ENCODE measurements at regions not wholly inside any gene's neighbourhood (a gene's known extent, or its start where the extent isn't known, plus 50 kb on each side); places are given as distances from the start of the nearest gene placed in this dataset.

DNA sequence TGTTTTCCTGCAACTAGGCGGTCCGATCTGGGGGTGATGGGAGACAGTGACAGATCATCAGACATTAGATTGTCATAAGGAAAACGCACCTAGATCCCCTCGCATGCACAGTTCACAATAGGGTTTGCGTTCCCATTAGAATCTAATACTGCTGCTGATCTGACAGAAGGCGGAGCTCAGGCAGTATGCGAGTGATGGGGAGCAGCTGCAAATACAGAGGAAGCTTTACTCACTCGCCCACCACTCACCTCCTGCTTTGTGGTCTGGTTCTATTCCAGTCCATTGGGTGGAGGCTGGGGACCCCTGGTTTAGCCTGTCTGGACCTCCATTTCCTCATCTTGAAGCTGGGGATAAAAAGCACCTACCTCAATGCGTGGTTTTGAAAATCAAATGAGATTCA is 437.5 kb upstream of the PROK2 start:
- no peaks in the 10 kb centered on the region for H3K4me1 ChIP-seq (ENCODE audit: low read length)

DNA sequence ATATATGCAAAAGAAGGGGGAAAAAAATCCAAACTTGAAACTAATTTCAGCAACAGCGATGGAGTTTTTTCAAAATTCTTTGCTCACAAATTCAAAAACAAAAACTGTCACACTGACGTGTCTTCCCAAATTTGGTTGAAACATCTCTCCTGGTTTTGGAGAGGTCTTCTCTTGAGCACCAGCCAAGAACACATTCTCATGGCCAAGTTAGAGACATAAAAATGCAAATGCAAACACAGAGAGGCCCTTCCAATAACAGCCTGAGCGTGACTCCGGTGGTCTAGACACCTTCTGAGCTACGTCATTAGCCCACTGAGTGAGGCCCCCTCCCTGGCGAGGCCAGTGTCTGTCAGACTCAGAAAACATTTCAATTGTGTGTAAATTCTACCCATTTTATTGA is 436.0 kb upstream of the PROK2 start:
- no peak overlapping the region for H3K27ac ChIP-seq (ENCODE audit: low read length)
- TF ChIP-seq EZH2 (optimal IDR thresholded peaks at IDR 0.05; ENCODE audit: low read depth, low read length): no peak
- TF ChIP-seq, protein P1, sequence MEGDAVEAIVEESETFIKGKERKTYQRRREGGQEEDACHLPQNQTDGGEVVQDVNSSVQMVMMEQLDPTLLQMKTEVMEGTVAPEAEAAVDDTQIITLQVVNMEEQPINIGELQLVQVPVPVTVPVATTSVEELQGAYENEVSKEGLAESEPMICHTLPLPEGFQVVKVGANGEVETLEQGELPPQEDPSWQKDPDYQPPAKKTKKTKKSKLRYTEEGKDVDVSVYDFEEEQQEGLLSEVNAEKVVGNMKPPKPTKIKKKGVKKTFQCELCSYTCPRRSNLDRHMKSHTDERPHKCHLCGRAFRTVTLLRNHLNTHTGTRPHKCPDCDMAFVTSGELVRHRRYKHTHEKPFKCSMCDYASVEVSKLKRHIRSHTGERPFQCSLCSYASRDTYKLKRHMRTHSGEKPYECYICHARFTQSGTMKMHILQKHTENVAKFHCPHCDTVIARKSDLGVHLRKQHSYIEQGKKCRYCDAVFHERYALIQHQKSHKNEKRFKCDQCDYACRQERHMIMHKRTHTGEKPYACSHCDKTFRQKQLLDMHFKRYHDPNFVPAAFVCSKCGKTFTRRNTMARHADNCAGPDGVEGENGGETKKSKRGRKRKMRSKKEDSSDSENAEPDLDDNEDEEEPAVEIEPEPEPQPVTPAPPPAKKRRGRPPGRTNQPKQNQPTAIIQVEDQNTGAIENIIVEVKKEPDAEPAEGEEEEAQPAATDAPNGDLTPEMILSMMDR (IDR thresholded peaks at IDR 0.05; ENCODE audit: low read length): no peak
- no peak for TF ChIP-seq EZH2phosphoT487 (IDR thresholded peaks at IDR 0.05; ENCODE audit: low read length)
- no peaks in the 10 kb centered on the region for H3F3A ChIP-seq (ENCODE audit: insufficient read depth, low read length)
- H3K27me3 ChIP-seq (replicated peaks; ENCODE audit: insufficient read depth, low read length): no peaks in the 10 kb centered on the region
- H3K79me2 ChIP-seq (ENCODE audit: low read length): no peaks in the 10 kb centered on the region
- no peak overlapping the region for H3K4me2 ChIP-seq (ENCODE audit: low read depth, low read length)
- no peaks in the 10 kb centered on the region for H3K36me3 ChIP-seq (replicated peaks; ENCODE audit: insufficient read depth, low read length)
- H3K9me2 ChIP-seq (replicated peaks; ENCODE audit: insufficient read depth, low read length): no peaks in the 10 kb centered on the region
- no peak overlapping the region for H3K9ac ChIP-seq (ENCODE audit: low read length)
- no peaks in the 10 kb centered on the region for H3K9me3 ChIP-seq (replicated peaks; ENCODE audit: insufficient read depth, low read length)
- no peak for DNase-seq
- no peak overlapping the region for H2AFZ ChIP-seq (ENCODE audit: low read length)
- no peaks in the 10 kb centered on the region for H3K4me1 ChIP-seq (ENCODE audit: low read length)
- no peak overlapping the region for H3K4me3 ChIP-seq (ENCODE audit: low read length)
- no peaks in the 10 kb centered on the region for H4K20me1 ChIP-seq (ENCODE audit: insufficient read depth, low read length)

More for the DNA sequence above, 437.5 kb upstream of the PROK2 start:
- no peak overlapping the region for H3K4me3 ChIP-seq (ENCODE audit: low read length)
- no peak for TF ChIP-seq EZH2phosphoT487 (IDR thresholded peaks at IDR 0.05; ENCODE audit: low read length)
- TF ChIP-seq, protein P1 (IDR thresholded peaks at IDR 0.05; ENCODE audit: low read length): no peak
- TF ChIP-seq EZH2 (optimal IDR thresholded peaks at IDR 0.05; ENCODE audit: low read depth, low read length): no peak
- no peaks in the 10 kb centered on the region for H3F3A ChIP-seq (ENCODE audit: insufficient read depth, low read length)
- no peaks in the 10 kb centered on the region for H3K79me2 ChIP-seq (ENCODE audit: low read length)
- H3K4me2 ChIP-seq (ENCODE audit: low read depth, low read length): no peak overlapping the region
- no peaks in the 10 kb centered on the region for H3K9me2 ChIP-seq (replicated peaks; ENCODE audit: insufficient read depth, low read length)
- H4K20me1 ChIP-seq (ENCODE audit: insufficient read depth, low read length): no peaks in the 10 kb centered on the region
- no peak overlapping the region for H3K9ac ChIP-seq (ENCODE audit: low read length)
- H3K27ac ChIP-seq (ENCODE audit: low read length): no peak overlapping the region
- H3K27me3 ChIP-seq (replicated peaks; ENCODE audit: insufficient read depth, low read length): no peaks in the 10 kb centered on the region
- no peak for DNase-seq
- no peaks in the 10 kb centered on the region for H3K36me3 ChIP-seq (replicated peaks; ENCODE audit: insufficient read depth, low read length)
- no peak overlapping the region for H2AFZ ChIP-seq (ENCODE audit: low read length)
- H3K9me3 ChIP-seq (replicated peaks; ENCODE audit: insufficient read depth, low read length): no peaks in the 10 kb centered on the region

DNA sequence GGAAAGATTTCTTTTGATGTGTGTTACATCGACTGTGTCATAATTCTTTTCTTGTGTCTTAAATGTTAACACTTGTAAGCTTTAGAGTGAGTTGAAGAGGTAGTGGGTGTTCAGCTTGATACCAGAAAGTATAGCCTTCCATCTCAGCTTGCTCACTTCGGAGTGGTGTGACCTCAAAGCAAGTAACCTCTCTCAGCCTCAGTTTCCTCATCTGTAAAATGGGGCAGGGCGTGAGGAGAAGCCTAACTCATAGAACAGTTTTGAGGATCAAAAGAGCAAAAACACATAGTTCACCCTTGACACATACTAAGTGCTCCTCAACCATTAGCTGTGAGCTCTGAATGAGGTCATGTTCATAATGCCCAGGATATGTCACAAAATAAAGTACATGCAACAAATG is 434.8 kb upstream of the PROK2 start:
- Histone ChIP-seq H3K27ac (ENCODE audit: low read length) (no peak overlapping the region), H3K4me1 (ENCODE audit: low read length) (no peaks in the 10 kb centered on the region), H3K9me3 (replicated peaks; ENCODE audit: insufficient read depth, low read length) (no peaks in the 10 kb centered on the region), H3F3A (ENCODE audit: insufficient read depth, low read length) (no peaks in the 10 kb centered on the region), H3K4me3 (ENCODE audit: low read length) (no peak overlapping the region), H3K36me3 (replicated peaks; ENCODE audit: insufficient read depth, low read length) (no peaks in the 10 kb centered on the region), H3K9ac (ENCODE audit: low read length) (no peak overlapping the region), H4K20me1 (ENCODE audit: insufficient read depth, low read length) (no peaks in the 10 kb centered on the region), H3K27me3 (replicated peaks; ENCODE audit: insufficient read depth, low read length) (no peaks in the 10 kb centered on the region), H3K79me2 (ENCODE audit: low read length) (no peaks in the 10 kb centered on the region), H2AFZ (ENCODE audit: low read length) (no peak overlapping the region), H3K9me2 (replicated peaks; ENCODE audit: insufficient read depth, low read length) (no peaks in the 10 kb centered on the region), H3K4me2 (ENCODE audit: low read depth, low read length) (no peak overlapping the region)
- TF ChIP-seq, protein P1 (IDR thresholded peaks at IDR 0.05; ENCODE audit: low read length): no peak
- TF ChIP-seq EZH2 (optimal IDR thresholded peaks at IDR 0.05; ENCODE audit: low read depth, low read length) (no peak), EZH2phosphoT487 (IDR thresholded peaks at IDR 0.05; ENCODE audit: low read length) (no peak)
- no peak for DNase-seq
